SH-SY5Y (cell line): ENCODE measurements at regions not wholly inside any gene's neighbourhood (a gene's known extent, or its start where the extent isn't known, plus 50 kb on each side); places are given as distances from the start of the nearest gene placed in this dataset.

Experiments
- GATA2 ChIP-seq: IDR thresholded peaks from 2 replicates; pipeline ENCODE4 v1.6.1; 2011; ENCODE audit warnings: mild to moderate bottlenecking, low read depth, low read length
- GATA3 ChIP-seq: IDR thresholded peaks from 2 replicates; pipeline ENCODE4 v1.6.1; 2011; ENCODE audit warnings: low read depth, mild to moderate bottlenecking, low read length, moderate library complexity

DNA sequence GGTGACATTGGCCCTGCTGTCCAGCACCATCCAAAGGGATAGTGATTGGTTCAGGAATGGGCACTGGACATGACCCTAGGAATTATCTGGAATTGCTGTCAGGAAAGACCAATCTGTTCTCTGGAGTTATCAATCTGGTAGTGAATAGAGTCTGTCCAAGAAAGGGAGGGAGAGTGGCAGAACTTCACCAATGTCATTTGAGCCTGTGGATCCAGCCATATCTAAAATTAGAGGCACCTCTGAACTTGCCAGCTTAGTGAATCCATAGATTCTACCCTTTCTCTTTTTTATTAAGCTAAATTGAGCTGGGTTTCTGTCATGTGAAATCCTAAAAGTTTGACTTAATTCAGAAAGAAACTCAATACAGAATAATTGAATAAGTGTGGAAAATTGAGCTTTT, 93.9 kb downstream of the NKX2-1 start:
- TF ChIP-seq GATA3 (no peak), GATA2 (no peak)
